Lung (tissue), 11 donors: ENCODE measurements at regions not wholly inside any gene's neighbourhood (a gene's known extent, or its start where the extent isn't known, plus 50 kb on each side); places are given as distances from the start of the nearest gene placed in this dataset.

Source experiments
- ATAC-seq: fragments of 200-7000 bp; cut with Tn5 transposase; one replicate; pipeline ENCODE4 v1.9.1; 2020; ENCODE audit warnings: moderate number of reproducible peaks; ENCODE audit not compliant: insufficient read depth, low FRiP score
- DNase-seq, 3 donors: peaks; one replicate each; pipeline ENCODE4 v3.0.0-alpha.2; 2013 to 2017
- H3K27ac ChIP-seq, 2 donors: one replicate each; pipeline ENCODE4 v1.5.1; 2013; ENCODE audit warnings: mild to moderate bottlenecking in 2 of 2, moderate library complexity in 2 of 2, control low read depth in 1 of 2, inconsistent platforms in 1 of 2, low read depth in 1 of 2, low read length in 1 of 2
- H3K27me3 ChIP-seq, 3 donors: one replicate each; pipeline ENCODE4 v1.5.1; 2013; ENCODE audit warnings: low read length in 2 of 3; ENCODE audit not compliant: control insufficient read depth in 3 of 3, insufficient read depth in 3 of 3
- H3K36me3 ChIP-seq, 4 donors: one replicate each; pipeline ENCODE4 v1.5.1; 2013; ENCODE audit warnings: low read length in 4 of 4, mild to moderate bottlenecking in 1 of 4, moderate library complexity in 1 of 4; ENCODE audit not compliant: control insufficient read depth in 4 of 4, insufficient read depth in 4 of 4
- H3K4me1 ChIP-seq, 5 donors: one replicate each; pipeline ENCODE4 v1.5.1; 2013; ENCODE audit warnings: low read length in 5 of 5, mild to moderate bottlenecking in 2 of 5, moderate library complexity in 1 of 5; ENCODE audit not compliant: control insufficient read depth in 5 of 5, insufficient read depth in 5 of 5
- H3K4me3 ChIP-seq: one replicate; pipeline ENCODE4 v1.5.1; 2013; ENCODE audit warnings: mild to moderate bottlenecking, control low read depth, moderate library complexity
- H3K9ac ChIP-seq, 2 donors: one replicate each; pipeline ENCODE4 v1.5.1; 2013; ENCODE audit warnings: low read length in 2 of 2, control low read depth in 1 of 2; ENCODE audit not compliant: insufficient read depth in 1 of 2
- H3K9me3 ChIP-seq, 4 donors: one replicate each; pipeline ENCODE4 v1.5.1; 2013; ENCODE audit warnings: low read length in 3 of 4, mild to moderate bottlenecking in 1 of 4, moderate library complexity in 1 of 4; ENCODE audit not compliant: control insufficient read depth in 4 of 4, insufficient read depth in 3 of 4
- CTCF ChIP-seq: IDR thresholded peaks from 2 replicates; pipeline ENCODE4 v1.5.1; 2012; ENCODE audit warnings: mild to moderate bottlenecking; ENCODE audit errors: control extremely low read depth, extremely low read depth
- WGBS, 2 donors: extraction: QIAGEN DNeasy Blood & Tissue Kit; methylation state at CpG; one replicate each; pipeline ENCODE4 v1.1.7; 2013; 5-methylcytosine and 5-hydroxymethylcytosine counted together
- donor health status: control.
- donor health status: control.
- donor health status: Bipolar disorder and iron deficiency.
- donor health status: healthy.
- donor health status: DM: yes; HTN: yes; CAD: no.

GRCh38 chr7:123237-123636, 69.1 kb upstream of the FAM20C start:
- Histone ChIP-seq H3K27me3 (peaks cover 0 to 11% (median 0%) of the 10 kb centered on the region in 3 donors), H3K36me3 (no peaks in the 10 kb centered on the region), H3K9me3 (no peaks in the 10 kb centered on the region), H3K4me3 (no peak overlapping the region), H3K4me1 (peaks cover 0 to 31% (median 8%) of the 10 kb centered on the region in 5 donors), H3K27ac (no peak overlapping the region), H3K9ac (no peak overlapping the region)
- ATAC-seq (no peak), DNase-seq (no peak)
- 92 to 94% methylated on average over 10 of the region's 10 CpGs for WGBS, 2 donors
- no peak for TF ChIP-seq CTCF

GRCh38 chr7:124130-124949, 68.0 kb upstream of the FAM20C start:
- H3K4me1 ChIP-seq = peaks cover 0 to 29% (median 13%) of the 10 kb centered on the region in 5 donors
- H3K9ac ChIP-seq = no peak overlapping the region
- ATAC-seq (no peak), DNase-seq (no peak)
- no peak for TF ChIP-seq CTCF
- no peaks in the 10 kb centered on the region for H3K9me3 ChIP-seq
- H3K27me3 ChIP-seq = peaks cover 0 to 11% (median 0%) of the 10 kb centered on the region in 3 donors
- H3K4me3 ChIP-seq = no peak overlapping the region
- no peak overlapping the region for H3K27ac ChIP-seq
- H3K36me3 ChIP-seq = no peaks in the 10 kb centered on the region
- 85 to 87% methylated on average over 21 of the region's 21 CpGs for WGBS, 2 donors

- DNase-seq (no peak), ATAC-seq (no peak)
- no peaks in the 10 kb centered on the region for H3K9me3 ChIP-seq
- H3K27me3 ChIP-seq = peaks cover 0 to 11% (median 0%) of the 10 kb centered on the region in 3 donors
- H3K4me3 ChIP-seq = no peak overlapping the region
- no peak for TF ChIP-seq CTCF
- no peak overlapping the region for H3K27ac ChIP-seq
- WGBS, 2 donors = 90 to 91% methylated on average over 14 of the region's 14 CpGs
- H3K9ac ChIP-seq = no peak overlapping the region
- H3K4me1 ChIP-seq = peaks cover 0 to 29% (median 9%) of the 10 kb centered on the region in 5 donors
- H3K36me3 ChIP-seq = no peaks in the 10 kb centered on the region
These were observed 67.3 kb upstream of the FAM20C start for GRCh38 chr7:125061-125475.
